NCI-H2029 treated with DMSO at 0.1 percent for 48 hours (cell line): ENCODE measurements at regions not wholly inside any gene's neighbourhood (a gene's known extent, or its start where the extent isn't known, plus 50 kb on each side); places are given as distances from the start of the nearest gene placed in this dataset.

Source experiments
- DNase-seq: peaks from one replicate; lab custom pipeline; 2025; lab: John Stamatoyannopoulos, UW

DNA sequence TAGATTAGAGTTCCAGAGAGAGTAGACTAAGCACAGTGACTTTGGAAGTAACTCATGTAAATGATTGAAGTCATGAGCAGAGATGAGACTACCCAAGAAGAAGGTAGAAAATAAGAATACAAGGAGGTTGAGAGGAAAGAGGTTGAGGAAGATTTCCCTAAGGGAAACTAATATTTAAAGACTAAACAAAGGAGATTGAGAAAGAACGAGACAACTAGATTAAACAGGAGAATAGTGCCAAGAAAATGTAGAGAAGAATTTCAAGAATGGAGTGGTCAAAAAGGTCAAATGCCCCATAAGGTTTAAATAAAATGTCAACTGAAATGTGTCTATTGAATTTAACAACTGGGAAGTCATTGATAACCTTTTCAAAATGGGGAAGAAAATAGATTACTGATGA is 59.0 kb downstream of the RPS29 start:
- DNase-seq = no peak

DNA sequence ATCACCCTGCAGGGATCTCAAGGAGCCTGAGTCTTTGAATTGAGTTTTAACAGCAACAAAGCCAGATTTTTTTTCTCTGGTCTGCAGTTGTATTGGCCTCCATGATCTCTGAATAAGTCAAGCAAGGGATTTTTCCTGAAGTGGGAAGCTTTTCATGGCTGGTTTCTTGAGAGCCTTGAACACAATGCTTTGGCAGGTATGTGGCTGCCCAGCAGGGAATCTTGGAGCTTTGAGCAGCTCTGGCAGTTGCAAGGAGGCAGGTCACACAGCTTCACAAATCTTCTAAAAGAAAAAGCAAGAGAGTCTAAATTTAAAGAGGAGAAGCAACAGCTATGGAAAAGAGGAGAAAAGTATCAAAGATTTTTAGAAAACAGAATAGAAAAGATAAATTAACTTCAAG is 60.1 kb downstream of the RPS29 start:
- no peak for DNase-seq

DNA sequence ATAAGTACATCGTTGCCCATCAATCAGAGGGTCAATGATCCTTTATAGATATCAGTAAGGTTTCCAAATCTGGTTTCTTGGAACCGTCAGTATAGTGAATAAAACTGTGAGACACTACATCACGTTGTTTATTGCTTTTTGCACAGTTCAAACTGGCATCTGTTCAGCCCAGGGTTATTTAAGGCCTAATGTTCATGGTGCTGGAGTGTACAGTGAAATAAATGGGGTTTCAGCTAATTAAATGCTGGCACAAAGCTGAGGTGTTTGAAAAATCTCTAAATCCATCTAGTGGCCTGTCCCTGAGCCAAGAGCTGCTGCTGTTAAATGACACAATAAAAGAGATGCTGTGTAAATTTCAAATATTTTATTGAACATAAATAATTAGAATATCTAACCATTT is 69.9 kb downstream of the RPS29 start:
- no peak for DNase-seq

DNA sequence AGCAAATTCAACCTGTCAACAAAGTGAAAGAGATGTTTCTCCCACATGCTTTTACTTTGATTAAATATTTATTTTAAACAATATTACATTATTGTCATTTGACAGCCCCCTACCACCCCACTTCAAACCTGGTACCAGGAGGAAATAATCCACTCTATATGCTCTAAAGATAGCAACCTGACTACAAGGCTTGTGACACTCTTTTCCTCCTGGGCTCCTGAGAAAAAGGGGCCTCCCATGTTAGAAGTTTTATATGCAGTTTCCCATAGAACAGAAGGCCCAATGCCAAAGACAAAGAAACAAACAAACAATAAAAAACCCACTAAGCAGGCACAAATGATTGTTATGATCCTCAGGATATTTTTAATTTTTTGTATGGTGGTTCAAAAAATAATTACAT is 73.6 kb downstream of the RPS29 start:
- DNase-seq = no peak

DNA sequence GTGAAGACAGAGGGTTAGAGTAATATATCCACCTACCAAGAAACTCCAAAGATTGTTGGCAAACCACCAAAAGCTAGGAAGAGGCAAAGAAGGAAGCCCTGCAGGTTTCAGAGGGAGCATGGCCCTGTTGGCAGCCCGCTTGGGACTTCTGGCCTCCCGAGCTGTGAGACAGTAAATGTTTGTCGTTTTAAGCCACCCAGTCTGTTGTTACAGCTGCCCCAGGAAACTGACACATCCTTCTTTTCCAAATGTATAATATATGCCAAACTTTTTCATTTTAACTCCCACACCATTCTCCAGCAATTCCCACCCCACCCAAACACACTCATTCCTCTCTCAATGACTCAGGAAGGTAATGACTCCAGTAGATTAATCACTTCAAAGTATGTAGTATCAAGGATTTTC is 74.0 kb downstream of the RPS29 start:
- DNase-seq = no peak

DNA sequence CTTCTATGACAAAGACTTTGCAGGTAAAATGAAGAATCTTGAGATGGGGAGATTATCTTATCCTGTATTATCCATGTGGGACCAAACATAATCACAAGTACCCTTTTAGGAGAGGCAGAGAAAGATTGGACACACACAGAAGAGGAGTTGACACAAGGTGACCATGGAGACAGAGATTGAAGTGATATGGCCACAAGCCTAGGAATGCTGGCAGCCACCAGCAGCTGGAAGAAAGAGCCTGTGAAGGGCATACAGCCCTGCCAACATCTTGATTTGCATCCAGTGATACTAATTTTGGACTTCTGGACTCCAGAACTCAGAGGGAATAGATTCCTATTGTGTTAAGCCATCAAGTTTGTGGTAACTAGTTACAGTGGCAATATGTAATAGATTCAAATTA is 78.1 kb downstream of the RPS29 start:
- no peak for DNase-seq

DNA sequence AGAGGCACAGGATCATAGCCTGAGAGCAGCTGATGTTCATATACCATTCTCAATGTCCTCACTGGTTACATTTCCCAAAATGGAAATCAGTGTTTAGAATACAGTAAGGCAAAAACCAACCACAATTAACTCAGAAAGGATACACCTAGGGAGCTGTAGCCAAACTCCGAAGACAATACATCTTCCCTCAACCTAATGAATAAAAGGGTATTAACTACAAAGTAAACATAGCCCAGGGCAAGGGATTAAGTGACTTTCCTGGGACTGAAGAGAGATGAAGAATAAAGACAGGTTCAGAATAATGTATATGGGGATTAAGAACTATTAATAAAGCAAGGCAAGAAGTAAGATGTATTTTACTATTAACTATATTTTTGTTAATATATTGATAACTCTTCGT is 79.5 kb downstream of the RPS29 start:
- no peak for DNase-seq

DNA sequence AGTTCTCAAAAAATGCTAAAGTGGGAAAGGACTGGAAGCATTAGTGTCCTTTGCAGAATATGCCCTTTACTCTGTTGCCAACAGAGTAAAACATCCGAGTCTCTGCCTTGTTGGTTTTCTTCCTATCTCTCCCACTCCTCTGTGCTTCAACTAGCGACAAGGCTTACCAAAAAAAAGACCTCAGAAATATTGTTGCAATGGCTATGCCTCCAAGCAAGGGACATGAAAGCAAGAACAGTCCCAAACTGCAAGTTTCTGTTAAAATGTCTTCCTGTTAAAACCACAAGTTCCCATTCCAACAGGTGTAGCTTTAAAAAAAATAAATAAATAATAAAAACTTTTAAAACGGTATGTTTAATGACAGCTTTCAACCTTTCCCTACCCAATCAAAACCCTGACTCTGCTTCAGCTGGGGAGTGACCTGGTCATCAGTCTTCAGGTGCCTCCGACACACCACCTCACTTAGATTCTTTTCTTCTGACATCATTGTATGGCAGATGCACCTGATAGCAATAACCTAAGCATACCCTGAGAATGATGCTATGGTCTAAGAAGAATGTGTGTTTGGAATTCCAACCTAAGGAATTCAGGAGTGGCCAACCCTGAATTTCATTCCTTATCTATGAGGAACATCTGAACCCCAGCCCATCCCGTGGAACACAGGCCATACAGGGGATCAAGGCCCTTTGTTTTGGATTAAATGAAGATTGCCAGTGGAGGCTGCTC is 81.0 kb downstream of the RPS29 start:
- DNase-seq = no peak

DNA sequence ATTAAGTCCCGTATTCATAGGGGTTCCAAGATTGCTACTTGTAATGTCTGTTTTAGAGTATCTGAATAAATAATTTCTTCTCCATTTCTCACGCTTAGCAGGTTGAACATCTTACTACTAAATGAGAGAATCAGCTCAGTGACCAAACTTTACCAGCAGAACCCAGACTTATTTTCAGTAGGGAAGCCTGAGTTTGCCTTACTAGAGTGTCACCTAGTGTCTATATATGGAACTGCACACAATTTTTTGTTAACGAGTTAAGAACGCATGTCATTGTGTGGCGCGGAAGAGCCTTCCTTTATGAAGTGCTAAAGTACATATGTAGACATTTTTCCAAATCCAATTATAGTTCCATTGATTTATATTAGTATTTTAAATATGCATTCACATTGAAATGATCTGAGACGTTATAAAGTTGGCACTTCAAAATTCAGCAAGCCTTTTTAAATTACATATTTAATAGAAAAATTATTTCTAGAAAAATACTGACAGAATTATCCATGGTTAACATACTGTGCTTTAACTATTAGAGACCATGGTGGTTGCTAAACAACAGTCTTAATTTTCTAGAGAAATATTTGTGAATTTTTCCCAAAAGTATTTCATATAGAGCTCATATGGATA is 88.3 kb downstream of the RPS29 start:
- peak; percentile 84 for DNase-seq

DNA sequence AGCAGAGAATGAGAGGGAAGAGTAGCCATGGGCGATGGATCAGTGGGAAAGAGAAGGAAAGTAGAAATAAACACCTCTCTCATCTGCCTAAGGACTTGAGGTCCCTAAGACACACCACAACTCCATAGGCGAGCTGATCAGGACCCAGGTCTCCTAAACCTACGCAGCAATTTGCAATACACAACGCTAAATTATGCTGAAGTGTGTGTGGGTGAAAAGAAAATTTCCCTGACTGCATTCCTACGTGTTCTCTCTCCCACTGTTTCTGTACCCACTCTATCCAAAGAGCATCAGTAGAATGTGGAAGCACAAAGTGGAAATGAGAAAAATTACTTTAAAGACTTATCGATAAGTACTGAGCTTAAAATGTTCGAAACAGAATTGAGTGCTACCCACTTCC is 88.9 kb downstream of the RPS29 start:
- no peak for DNase-seq

DNA sequence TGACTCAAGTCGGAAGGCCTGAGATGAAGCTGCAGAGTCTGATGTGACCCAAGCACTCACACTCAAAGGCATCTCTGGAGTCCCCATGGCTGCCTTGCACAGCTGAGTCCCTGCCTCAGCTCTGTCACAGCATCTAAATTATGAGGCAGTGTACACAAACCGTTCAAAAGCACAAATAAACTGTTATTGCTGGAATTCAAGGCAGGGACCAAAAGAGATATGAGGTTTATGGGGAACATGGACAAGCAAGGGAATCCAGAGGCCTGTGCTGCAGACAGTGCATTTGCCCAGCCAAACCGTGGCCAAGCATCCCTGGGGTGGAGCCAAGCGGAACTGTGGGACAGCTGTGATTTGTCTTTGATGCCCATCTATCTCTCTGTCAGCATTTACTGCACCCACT is 91.3 kb downstream of the RPS29 start:
- DNase-seq = no peak

DNA sequence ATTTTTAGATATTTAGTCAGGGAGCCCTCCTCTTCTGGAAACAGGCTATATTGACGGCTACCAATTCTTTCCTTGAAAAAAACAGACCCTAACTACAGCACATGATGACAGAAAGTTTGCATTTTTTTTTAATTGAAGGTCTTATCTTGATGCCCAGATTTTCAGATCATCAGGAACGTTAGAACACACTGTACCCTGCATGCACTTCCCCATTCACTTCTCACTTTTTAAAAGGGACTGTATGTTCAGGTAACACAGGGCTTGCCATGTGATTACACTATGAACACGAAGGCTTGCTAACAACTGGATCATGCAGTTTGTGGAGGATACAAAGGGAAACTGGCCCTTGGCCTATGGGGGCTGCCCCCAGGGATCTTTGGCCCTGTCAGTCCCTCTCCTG is 92.6 kb downstream of the RPS29 start:
- DNase-seq = no peak

DNA sequence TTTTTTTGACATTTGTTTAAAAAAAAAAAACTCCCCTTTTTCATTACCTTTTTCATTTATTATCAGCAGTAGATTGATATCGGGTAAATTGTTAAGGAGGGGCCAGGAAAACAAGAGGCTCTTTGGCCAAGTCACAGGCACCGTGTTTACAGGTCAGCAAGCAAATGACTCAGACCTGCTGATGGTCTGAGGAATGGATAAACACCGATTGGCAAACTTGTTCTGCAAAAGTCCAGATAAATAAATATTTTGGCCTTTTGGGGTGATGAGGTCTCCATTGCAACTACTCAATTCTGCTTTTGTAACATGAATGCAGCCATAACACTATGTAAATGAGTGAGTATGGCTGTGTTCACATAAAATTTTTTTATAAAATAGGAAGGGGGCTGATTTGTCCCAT is 94.0 kb downstream of the RPS29 start:
- no peak for DNase-seq

DNA sequence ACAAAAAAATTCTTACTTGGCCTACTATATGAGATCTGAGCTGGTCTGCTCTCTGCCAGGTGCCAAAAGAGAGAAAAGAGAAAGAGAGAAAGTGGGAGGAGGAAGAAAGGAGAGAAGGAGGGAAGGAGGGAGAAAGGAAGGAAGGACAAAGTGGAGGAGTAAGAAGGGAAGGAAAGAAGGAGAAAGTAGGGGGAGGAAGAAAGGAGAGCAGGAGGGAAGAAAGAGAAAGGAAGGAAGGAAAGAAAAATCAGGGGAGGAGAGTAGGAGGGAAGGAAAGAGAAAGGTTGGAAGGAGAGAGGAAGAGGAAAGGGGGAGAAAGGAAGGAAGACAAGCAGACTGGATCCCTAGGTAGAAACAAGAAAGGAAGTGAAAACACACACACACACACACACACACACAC is 96.8 kb downstream of the RPS29 start:
- DNase-seq = no peak

DNA sequence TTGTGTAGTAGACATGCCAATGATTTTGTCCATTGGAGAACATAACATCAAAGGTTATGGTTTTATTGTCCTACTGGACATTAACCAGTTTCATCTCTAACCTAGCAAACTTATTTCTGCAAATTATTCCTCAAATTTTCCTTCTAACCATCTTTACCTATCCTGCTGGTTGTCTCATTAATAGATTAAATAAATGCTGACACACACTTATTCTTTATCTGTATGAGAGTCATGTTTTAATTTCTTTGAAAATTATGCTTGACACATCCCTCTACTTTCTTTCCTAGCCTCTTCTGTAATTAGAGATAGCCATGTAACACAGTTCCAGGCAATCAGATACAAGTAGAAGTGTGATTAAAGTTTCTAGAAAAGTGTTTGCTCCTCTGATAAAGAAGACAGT is 98.9 kb downstream of the RPS29 start:
- DNase-seq = no peak

DNA sequence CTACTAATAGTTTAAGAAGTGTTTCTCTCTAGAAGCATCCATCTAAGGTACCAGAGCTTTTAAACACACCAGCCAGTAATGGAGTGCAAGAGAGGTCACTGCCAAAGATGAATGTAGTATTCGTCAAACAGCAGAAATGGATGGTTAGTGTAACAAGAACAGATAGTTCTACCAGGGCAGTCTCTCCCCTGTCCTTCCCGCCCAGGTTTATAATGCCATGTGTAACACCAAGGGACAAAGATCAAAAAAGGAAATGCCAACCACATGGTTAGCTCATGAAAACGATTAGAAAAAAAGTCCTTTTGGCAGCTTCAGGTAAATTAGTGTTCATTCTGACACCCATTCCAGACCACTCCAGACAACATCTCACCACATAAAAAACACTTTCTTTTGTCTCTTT is 100.9 kb downstream of the RPS29 start:
- no peak for DNase-seq

DNA sequence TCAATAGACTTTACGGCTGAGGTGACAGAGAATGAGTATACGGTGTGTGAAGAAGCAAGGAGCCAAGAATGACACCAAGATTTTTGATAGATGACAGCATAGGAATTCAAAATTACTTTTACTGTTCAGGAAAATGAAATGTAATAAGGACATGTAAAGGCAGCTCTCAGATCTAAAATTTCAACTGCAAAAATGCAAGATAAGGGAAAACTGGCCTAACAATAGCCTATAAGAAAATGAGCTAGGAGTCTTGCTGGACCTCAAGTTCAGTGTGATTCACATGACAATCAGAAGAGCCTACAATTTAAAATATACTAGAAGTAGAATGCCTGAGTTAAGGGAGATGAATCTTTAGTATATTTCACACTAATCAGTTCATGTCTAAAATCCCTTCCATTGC is 102.0 kb downstream of the RPS29 start:
- no peak for DNase-seq

DNA sequence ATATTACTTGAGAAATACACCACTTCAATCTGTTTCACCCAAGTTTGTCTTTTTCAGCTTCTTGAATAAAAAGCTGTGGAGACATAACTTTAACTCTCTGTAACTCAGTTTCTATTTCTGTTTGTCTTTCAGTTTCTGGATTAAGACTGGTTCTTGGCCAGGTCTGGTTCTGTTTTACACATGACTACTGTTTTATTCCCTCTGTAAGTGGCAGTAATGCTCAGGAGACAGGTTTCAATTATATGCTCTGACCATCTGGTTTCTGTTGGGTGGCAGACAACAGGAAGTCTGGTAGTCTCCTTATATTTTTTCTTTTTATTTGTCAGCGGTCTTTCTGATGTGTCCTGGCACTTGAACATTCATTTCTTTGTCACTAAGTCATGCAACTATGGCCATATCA is 102.9 kb downstream of the RPS29 start:
- DNase-seq = no peak

DNA sequence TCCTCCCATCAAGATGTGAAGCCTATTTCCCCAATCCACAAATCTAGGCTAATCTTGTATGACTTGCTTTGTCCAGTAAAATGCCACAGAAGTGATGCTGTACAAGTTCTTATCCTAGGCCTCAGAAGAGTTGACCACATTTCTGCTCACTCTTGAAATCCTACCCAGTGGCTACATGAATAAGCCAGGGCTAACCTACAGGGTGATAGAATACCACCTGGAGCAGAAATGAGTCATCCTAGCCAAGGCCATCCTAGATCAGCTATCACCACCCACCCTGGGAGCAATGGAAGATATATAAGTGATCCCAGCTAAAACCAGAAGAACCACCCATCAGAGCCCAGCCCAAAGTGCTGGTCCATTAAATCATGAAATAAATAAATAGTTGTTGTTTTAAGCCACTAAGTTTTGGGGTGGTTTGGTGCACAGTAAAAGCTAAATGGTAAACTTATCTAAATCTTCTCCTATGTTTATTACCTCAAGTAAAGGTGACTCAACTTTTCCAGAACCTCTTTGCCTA is 105.1 kb downstream of the RPS29 start:
- no peak for DNase-seq

DNA sequence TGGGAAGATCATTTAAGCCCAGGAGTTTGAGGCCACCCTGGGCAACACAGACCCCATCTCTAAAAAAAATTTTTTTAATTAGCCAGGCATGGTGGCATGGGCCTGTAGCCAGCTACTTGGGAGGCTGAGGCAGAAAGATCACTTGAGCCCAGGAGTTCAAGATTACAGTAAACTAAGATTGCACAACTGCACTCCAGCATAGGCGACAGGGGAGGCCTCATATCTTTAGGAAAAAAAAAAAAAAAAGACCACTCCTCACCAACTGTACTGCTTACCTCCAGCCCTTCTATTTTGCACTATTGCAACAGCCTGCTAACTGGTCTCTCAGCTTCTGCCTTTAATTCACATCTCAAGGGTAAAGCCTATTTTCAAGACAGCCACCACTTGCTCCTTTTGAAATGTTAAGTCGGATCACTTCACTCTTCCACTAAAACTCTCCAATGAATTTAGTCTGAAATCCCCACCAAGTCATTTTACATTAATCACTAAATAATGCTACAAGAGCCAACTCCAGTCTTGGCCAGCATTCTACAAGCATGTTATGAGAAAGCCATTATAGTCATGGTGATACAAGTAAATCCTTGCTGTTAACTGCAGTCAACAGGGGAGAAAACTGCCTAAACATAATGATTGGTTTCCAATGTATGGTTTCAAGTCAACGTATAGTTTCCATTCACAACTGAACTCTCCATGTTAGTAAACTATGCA is 106.0 kb downstream of the RPS29 start:
- no peak for DNase-seq

DNA sequence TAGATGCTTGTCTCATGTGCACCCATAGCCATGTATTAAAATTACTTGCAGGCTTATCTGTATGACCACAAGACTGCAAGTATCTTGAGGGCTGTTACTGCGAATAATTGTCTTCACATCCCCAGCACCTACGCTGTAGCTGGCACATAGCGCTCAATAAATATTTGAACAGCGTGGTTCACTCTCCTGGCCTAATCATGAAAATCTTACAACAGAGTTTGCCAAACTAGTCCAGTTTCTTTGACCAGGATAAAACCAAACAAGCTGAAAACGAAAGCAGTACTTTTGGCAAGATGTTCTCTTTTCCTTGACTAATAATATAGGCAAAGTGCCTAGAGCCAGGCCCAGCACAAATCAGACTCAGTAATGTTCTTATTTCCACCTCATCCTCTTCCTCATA is 106.7 kb downstream of the RPS29 start:
- no peak for DNase-seq

DNA sequence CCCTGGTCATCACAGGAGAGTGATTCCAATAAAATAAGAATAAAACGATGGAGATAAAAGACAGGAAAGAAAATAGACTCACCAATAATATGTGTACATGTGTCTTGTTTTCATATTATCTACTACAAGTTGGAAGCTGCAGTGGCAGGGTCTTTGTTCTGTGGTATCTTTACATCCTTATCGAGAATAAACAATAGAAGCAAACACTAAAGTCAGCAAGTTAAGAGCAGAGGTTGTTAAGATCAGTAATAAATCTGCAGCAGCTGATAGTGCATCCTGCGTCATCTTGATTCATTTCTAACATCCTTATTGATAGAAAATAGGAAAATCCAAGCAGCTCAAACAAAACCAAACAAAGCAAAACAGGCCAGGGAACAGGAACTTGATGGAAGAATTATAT is 107.4 kb downstream of the RPS29 start:
- no peak for DNase-seq

DNA sequence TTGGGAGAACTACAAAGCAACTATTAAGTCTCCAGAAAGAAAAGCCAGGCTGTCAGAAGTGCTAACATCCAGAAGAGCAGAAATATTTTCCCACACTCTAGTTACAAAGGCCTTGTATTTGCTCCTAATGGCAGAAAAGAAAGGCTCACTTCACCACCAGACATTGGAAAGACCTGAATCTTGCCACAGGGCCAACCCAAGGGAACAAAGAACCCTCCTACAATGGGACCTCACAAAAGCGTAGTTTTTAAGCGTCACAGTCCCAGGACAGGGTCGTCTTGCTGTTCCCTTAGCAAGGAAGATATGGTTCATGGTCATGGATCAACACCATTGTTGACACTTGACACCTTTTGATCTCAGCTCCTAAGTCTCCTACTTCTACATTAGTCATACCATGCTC is 119.1 kb downstream of the RPS29 start:
- DNase-seq = no peak
